Mesenchymal stem cell (in vitro differentiated cells and primary cell): ENCODE measurements at regions not wholly inside any gene's neighbourhood (a gene's known extent, or its start where the extent isn't known, plus 50 kb on each side); places are given as distances from the start of the nearest gene placed in this dataset.

ENCODE experiments used
- DNase-seq: peaks from one replicate; pipeline ENCODE4 v3.0.0-alpha.2; 2013
- H2AFZ ChIP-seq: one replicate; pipeline ENCODE4 v1.6.1; 2013; ENCODE audit warnings: low read depth, mild to moderate bottlenecking, control low read depth, inconsistent platforms, low read length, moderate library complexity
- H2AK5ac ChIP-seq: 2 replicates; pipeline ENCODE4 v1.6.1; 2013; ENCODE audit warnings: low read length, moderate library complexity, mild to moderate bottlenecking, inconsistent platforms; ENCODE audit not compliant: severe bottlenecking
- H2BK120ac ChIP-seq: one replicate; pipeline ENCODE4 v1.6.1; 2013; ENCODE audit warnings: low read depth, mild to moderate bottlenecking, inconsistent platforms, low read length, moderate library complexity
- H2BK12ac ChIP-seq, 2 experiments: one replicate each; pipeline ENCODE4 v1.6.1; 2013; ENCODE audit warnings: inconsistent platforms in 2 of 2, low read length in 2 of 2, mild to moderate bottlenecking in 2 of 2, moderate library complexity in 2 of 2, control low read depth in 1 of 2
- H2BK15ac ChIP-seq: one replicate; pipeline ENCODE4 v1.6.1; 2013; ENCODE audit warnings: mild to moderate bottlenecking, low read depth, inconsistent platforms; ENCODE audit not compliant: poor library complexity, severe bottlenecking
- H2BK5ac ChIP-seq: 2 replicates; pipeline ENCODE4 v1.6.1; 2013; ENCODE audit warnings: low read depth, mild to moderate bottlenecking, low read length, control low read depth, inconsistent platforms; ENCODE audit not compliant: poor library complexity, severe bottlenecking
- H3K14ac ChIP-seq, 2 experiments: one replicate each; pipeline ENCODE4 v1.6.1; 2013; ENCODE audit warnings: inconsistent platforms in 2 of 2, low read length in 2 of 2, control low read depth in 1 of 2, mild to moderate bottlenecking in 1 of 2, moderate library complexity in 1 of 2
- H3K18ac ChIP-seq, 2 experiments: one replicate each; pipeline ENCODE4 v1.6.1; 2013; ENCODE audit warnings: inconsistent platforms in 2 of 2, low read length in 2 of 2, control low read depth in 1 of 2, low read depth in 1 of 2, mild to moderate bottlenecking in 1 of 2
- H3K23ac ChIP-seq, 2 experiments: one replicate each; pipeline ENCODE4 v1.6.1; 2013; ENCODE audit warnings: inconsistent platforms in 2 of 2, low read length in 2 of 2, mild to moderate bottlenecking in 2 of 2, moderate library complexity in 2 of 2, control low read depth in 1 of 2
- H3K27ac ChIP-seq: 2 replicates; pipeline ENCODE4 v1.5.1; 2013; ENCODE audit warnings: mild to moderate bottlenecking, moderate library complexity, low read length, control low read depth, inconsistent platforms; ENCODE audit not compliant: poor library complexity, severe bottlenecking
- H3K27me3 ChIP-seq, 2 experiments: 2 replicates each; pipeline versions ENCODE4 v1.6.1 to v1.7.0; 2013; ENCODE audit warnings: low read length in 2 of 2, mild to moderate bottlenecking in 2 of 2, moderate library complexity in 2 of 2, control low read depth in 1 of 2, inconsistent platforms in 1 of 2; ENCODE audit not compliant: control insufficient read depth in 1 of 2, insufficient read depth in 1 of 2
- H3K36me3 ChIP-seq, 2 experiments: 2 replicates each; pipeline versions ENCODE4 v1.6.1 to v1.7.0; 2013; ENCODE audit warnings: low read length in 2 of 2, control low read depth in 1 of 2, inconsistent platforms in 1 of 2, low read depth in 1 of 2, mild to moderate bottlenecking in 1 of 2; ENCODE audit not compliant: insufficient read depth in 2 of 2, control insufficient read depth in 1 of 2
- H3K4ac ChIP-seq, 2 experiments: one replicate each; pipeline ENCODE4 v1.6.1; 2013; ENCODE audit warnings: inconsistent platforms in 2 of 2, low read length in 2 of 2, mild to moderate bottlenecking in 2 of 2, moderate library complexity in 2 of 2, control low read depth in 1 of 2, low read depth in 1 of 2
- H3K4me1 ChIP-seq: 2 replicates; pipeline ENCODE4 v1.6.1; 2013; ENCODE audit warnings: low read depth, low read length, control low read depth; ENCODE audit not compliant: control insufficient read depth, insufficient read depth
- H3K4me2 ChIP-seq: 2 replicates; pipeline ENCODE4 v1.6.1; 2013; ENCODE audit warnings: low read length, mild to moderate bottlenecking, inconsistent platforms; ENCODE audit not compliant: poor library complexity, severe bottlenecking
- H3K4me3 ChIP-seq, 2 experiments: 2 replicates each; pipeline versions ENCODE4 v1.5.1 to v1.7.0; 2013; ENCODE audit warnings: low read length in 2 of 2, mild to moderate bottlenecking in 2 of 2, control low read depth in 1 of 2, low read depth in 1 of 2; ENCODE audit not compliant: insufficient read depth in 1 of 2
- H3K79me1 ChIP-seq: replicated peaks from 2 replicates; pipeline ENCODE4 v1.6.1; 2013; ENCODE audit warnings: mild to moderate bottlenecking, control low read depth, low read length, inconsistent platforms; ENCODE audit not compliant: poor library complexity, severe bottlenecking
- H3K9ac ChIP-seq: 2 replicates; pipeline ENCODE4 v1.7.0; 2013; ENCODE audit warnings: mild to moderate bottlenecking, low read length, moderate library complexity
- H3K9me3 ChIP-seq: 2 replicates; pipeline ENCODE4 v1.7.0; 2013; ENCODE audit warnings: mild to moderate bottlenecking, low read length; ENCODE audit not compliant: control insufficient read depth
- H4K8ac ChIP-seq: one replicate; pipeline ENCODE4 v1.6.1; 2013; ENCODE audit warnings: inconsistent platforms, mild to moderate bottlenecking, low read length, moderate library complexity
- H4K91ac ChIP-seq: one replicate; pipeline ENCODE4 v1.6.1; 2013; ENCODE audit warnings: mild to moderate bottlenecking, low read length, inconsistent platforms
- WGBS: methylation state at CpG from one replicate; pipeline ENCODE4 v1.1.7; 2013; ENCODE audit warnings: mixed read lengths; 5-methylcytosine and 5-hydroxymethylcytosine counted together

DNA sequence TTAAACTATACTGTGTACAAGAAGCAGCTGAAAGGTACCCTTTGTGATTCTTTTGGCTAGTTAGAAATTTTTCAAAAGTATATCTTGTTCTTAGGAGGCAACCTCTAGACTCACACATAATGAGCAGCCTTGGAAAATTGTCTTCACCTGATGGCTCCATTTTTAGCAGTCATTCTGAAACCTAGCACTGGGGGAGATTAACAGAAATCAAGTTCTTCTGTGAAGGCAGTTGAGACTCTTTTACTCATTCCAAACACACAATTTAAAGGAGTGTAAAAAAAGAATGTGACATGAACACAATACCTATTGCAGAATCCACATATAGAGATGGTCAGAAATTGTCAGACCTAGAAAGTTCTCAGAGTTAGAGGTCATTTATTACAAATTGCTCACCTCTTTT lies 197.7 kb downstream of the UBE2E3 start:
- Histone ChIP-seq H2AFZ (no peak overlapping the region), H3K9ac (no peak overlapping the region), H3K14ac (no peak overlapping the region), H3K27me3 (no peaks in the 10 kb centered on the region), H3K9me3 (no peaks in the 10 kb centered on the region), H2AK5ac (no peak overlapping the region), H4K8ac (no peak overlapping the region), H2BK120ac (no peak overlapping the region), H3K4me3 (no peak overlapping the region), H3K4me2 (no peak overlapping the region), H3K79me1 (no peaks in the 10 kb centered on the region), H2BK15ac (no peak overlapping the region), H3K4ac (no peak overlapping the region), H3K18ac (no peak overlapping the region), H2BK12ac (no peak overlapping the region), H4K91ac (no peak overlapping the region), H2BK5ac (no peak overlapping the region), H3K23ac (no peak overlapping the region), H3K4me1 (no peaks in the 10 kb centered on the region), H3K27ac (no peak overlapping the region), H3K36me3 (no peaks in the 10 kb centered on the region)
- DNase-seq, result no peak

DNA sequence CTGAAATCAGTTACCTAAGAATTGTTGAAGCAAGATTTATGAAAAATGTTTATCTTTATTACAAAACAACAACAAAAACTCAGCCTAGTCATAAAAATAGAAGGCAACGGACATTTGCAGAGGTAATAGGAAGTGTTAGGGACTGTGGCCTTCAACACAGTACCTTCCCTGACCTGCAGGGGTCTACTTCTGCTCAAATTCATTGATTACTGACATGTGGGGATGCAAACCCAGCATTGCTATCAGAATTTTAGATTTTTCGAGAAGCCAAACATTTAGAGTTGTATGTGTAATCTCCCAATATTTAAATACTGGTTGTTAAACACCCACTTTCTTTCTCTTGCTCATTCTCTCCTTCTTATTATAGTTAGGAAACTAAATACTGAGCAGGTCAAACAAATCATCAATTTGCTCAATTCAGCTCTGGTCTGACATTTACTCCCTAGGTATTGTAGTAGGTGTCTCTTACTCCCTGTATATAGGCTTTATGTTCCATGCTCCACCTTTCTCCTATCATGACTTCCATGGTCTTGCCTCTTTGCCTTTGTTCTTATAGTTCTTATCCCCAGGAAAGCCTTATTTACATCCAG lies 198.5 kb downstream of the UBE2E3 start:
- H2BK120ac ChIP-seq, result no peak overlapping the region
- H3K79me1 ChIP-seq, result no peaks in the 10 kb centered on the region
- H3K4me1 ChIP-seq, result no peaks in the 10 kb centered on the region
- WGBS, result 57% methylated on average over 1 of the region's 2 CpGs
- no peak overlapping the region for H4K91ac ChIP-seq
- no peak overlapping the region for H2AFZ ChIP-seq
- H4K8ac ChIP-seq, result no peak overlapping the region
- H3K14ac ChIP-seq, result no peak overlapping the region
- H3K27ac ChIP-seq, result no peak overlapping the region
- H3K4ac ChIP-seq, result no peak overlapping the region
- H3K4me2 ChIP-seq, result no peak overlapping the region
- H2BK15ac ChIP-seq, result no peak overlapping the region
- no peak overlapping the region for H2AK5ac ChIP-seq
- H2BK5ac ChIP-seq, result no peak overlapping the region
- H3K27me3 ChIP-seq, result no peaks in the 10 kb centered on the region
- H3K23ac ChIP-seq, result no peak overlapping the region
- no peaks in the 10 kb centered on the region for H3K9me3 ChIP-seq
- H2BK12ac ChIP-seq, result no peak overlapping the region
- H3K4me3 ChIP-seq, result no peak overlapping the region
- H3K18ac ChIP-seq, result no peak overlapping the region
- H3K9ac ChIP-seq, result no peak overlapping the region
- no peak for DNase-seq
- H3K36me3 ChIP-seq, result no peaks in the 10 kb centered on the region

DNA sequence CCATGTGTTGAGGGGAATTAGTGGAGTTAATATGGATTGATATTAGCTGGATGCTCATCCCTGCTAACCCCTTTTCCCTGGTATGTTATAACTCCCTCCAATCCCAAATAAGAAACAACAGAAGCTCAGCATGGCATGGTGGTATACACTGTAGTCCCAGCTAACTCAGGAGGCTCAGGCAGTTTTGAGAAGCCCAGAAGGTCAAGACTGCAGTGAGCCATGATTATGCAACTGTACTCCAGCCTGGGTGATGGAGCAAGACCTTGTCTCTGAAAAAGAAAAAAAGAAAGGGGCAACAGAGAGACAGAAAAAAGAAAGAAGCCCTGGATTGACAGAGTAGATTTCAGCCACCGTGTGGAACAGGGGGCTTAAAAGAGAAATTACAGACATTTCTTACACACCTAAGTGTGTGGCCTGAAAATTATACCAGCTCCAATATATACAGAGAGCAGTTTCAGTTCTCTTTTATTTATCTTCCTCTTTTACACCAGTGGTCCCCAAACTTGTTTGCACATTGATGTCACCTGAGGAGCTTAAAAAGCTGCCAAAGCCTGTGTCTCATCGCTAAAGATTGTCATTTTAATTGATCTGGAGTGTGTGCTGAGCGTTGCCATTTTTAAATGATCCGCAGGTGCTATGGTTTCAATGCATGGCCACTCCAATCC lies 203.6 kb downstream of the UBE2E3 start:
- 98% methylated on average over 4 of the region's 4 CpGs for WGBS
- no peaks in the 10 kb centered on the region for H3K4me1 ChIP-seq
- no peak overlapping the region for H2BK12ac ChIP-seq
- H2BK15ac ChIP-seq, result no peak overlapping the region
- H2BK5ac ChIP-seq, result no peak overlapping the region
- no peak overlapping the region for H3K9ac ChIP-seq
- H4K91ac ChIP-seq, result peak overlapping the region; percentile 75
- H3K23ac ChIP-seq, result no peak overlapping the region
- H2AFZ ChIP-seq, result no peak overlapping the region
- H3K14ac ChIP-seq, result no peak overlapping the region
- DNase-seq, result peak; percentile 16
- H4K8ac ChIP-seq, result no peak overlapping the region
- no peaks in the 10 kb centered on the region for H3K79me1 ChIP-seq
- H2BK120ac ChIP-seq, result no peak overlapping the region
- H2AK5ac ChIP-seq, result no peak overlapping the region
- no peak overlapping the region for H3K4me3 ChIP-seq
- H3K27me3 ChIP-seq, result no peaks in the 10 kb centered on the region
- no peak overlapping the region for H3K4me2 ChIP-seq
- H3K36me3 ChIP-seq, result no peaks in the 10 kb centered on the region
- no peak overlapping the region for H3K4ac ChIP-seq
- H3K18ac ChIP-seq, result no peak overlapping the region
- no peaks in the 10 kb centered on the region for H3K9me3 ChIP-seq
- no peak overlapping the region for H3K27ac ChIP-seq

DNA sequence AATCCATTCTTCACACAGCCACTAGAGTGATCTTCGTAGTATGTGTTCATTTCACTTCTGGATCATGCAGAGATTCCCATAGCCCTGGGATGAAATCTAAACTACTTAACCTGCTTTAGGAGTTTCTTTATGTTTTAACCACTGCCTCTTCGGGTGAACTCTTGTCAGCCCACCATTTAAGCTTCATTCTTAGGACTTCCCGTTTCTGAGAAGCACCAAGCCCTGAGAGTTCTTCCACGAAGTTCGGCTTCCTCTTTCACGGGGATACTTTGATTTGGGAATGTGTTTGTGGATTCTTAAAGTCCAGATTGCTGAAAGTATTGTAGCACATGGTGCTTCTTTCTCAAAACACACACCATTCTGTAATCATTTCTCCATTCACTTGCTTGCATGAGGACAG lies 205.0 kb downstream of the UBE2E3 start:
- Histone ChIP-seq H3K79me1 (no peaks in the 10 kb centered on the region), H2BK12ac (no peak overlapping the region), H2BK5ac (no peak overlapping the region), H3K36me3 (no peaks in the 10 kb centered on the region), H3K9ac (no peak overlapping the region), H3K23ac (no peak overlapping the region), H3K27me3 (no peaks in the 10 kb centered on the region), H3K14ac (no peak overlapping the region), H2BK120ac (no peak overlapping the region), H3K4ac (no peak overlapping the region), H3K9me3 (no peaks in the 10 kb centered on the region), H4K8ac (no peak overlapping the region), H2BK15ac (no peak overlapping the region), H3K4me1 (no peaks in the 10 kb centered on the region), H2AK5ac (no peak overlapping the region), H2AFZ (no peak overlapping the region), H3K4me2 (no peak overlapping the region), H4K91ac (no peak overlapping the region), H3K18ac (no peak overlapping the region), H3K27ac (no peak overlapping the region), H3K4me3 (no peak overlapping the region)
- WGBS, result 83% methylated on average over 2 of the region's 6 CpGs
- no peak for DNase-seq
